SIG-M5 treated with dmso at 0.1 percent for 504 hours (cell line): ENCODE measurements at regions not wholly inside any gene's neighbourhood (a gene's known extent, or its start where the extent isn't known, plus 50 kb on each side); places are given as distances from the start of the nearest gene placed in this dataset.

Source experiments
- DNase-seq: peaks from one replicate; lab custom pipeline; 2025; ENCODE audit not compliant: unreplicated experiment; lab: John Stamatoyannopoulos, UW

- no peak for DNase-seq
These were observed 128.9 kb downstream of the KLF13 start for GRCh38 chr15:31455499-31455898.

- no peak for DNase-seq
These were observed 129.9 kb downstream of the KLF13 start for GRCh38 chr15:31456354-31457060.

- no peak for DNase-seq
These were observed 130.5 kb downstream of the KLF13 start for GRCh38 chr15:31457161-31457560.

GRCh38 chr15:31457631-31458526 is 131.2 kb downstream of the KLF13 start:
- no peak for DNase-seq

- no peak for DNase-seq
These were observed 132.2 kb downstream of the KLF13 start for GRCh38 chr15:31458596-31459399.

- DNase-seq = no peak
These were observed 132.7 kb downstream of the KLF13 start for GRCh38 chr15:31459400-31459748.

GRCh38 chr15:31461375-31461774 is 134.7 kb downstream of the KLF13 start:
- no peak for DNase-seq

GRCh38 chr15:31461911-31462480 is 135.4 kb downstream of the KLF13 start:
- no peak for DNase-seq

GRCh38 chr15:31463521-31464102 is 137.0 kb downstream of the KLF13 start:
- no peak for DNase-seq

- no peak for DNase-seq
These were observed 137.8 kb downstream of the KLF13 start for GRCh38 chr15:31464216-31465082.

- DNase-seq = no peak
These were observed 138.7 kb downstream of the KLF13 start for GRCh38 chr15:31465083-31465955.

- no peak for DNase-seq
These were observed 140.7 kb downstream of the KLF13 start for GRCh38 chr15:31467361-31467760.

- no peak for DNase-seq
These were observed 142.5 kb downstream of the KLF13 start for GRCh38 chr15:31468911-31469785.

GRCh38 chr15:31469786-31470525 is 143.3 kb downstream of the KLF13 start:
- no peak for DNase-seq

GRCh38 chr15:31470756-31471155 is 144.1 kb downstream of the KLF13 start:
- no peak for DNase-seq

GRCh38 chr15:31471731-31472430 is 145.2 kb downstream of the KLF13 start:
- no peak for DNase-seq
